HepG2 (cell line): ENCODE measurements at regions not wholly inside any gene's neighbourhood (a gene's known extent, or its start where the extent isn't known, plus 50 kb on each side); places are given as distances from the start of the nearest gene placed in this dataset.

Experiments used
- BRCA1 ChIP-seq: sonication (generic); formaldehyde crosslinking; IDR thresholded peaks from 2 replicates; pipeline ENCODE4 v1.4.0; 2020; ENCODE audit warnings: missing genetic modification reagents
- EZH2 ChIP-seq: conservative IDR thresholded peaks from 2 replicates; pipeline ENCODE4 v1.6.1; 2012; ENCODE audit warnings: mild to moderate bottlenecking, low read depth, low read length, moderate library complexity
- FOXP4 ChIP-seq: sonication (generic); formaldehyde crosslinking; IDR thresholded peaks from 2 replicates; pipeline ENCODE4 v1.4.0; 2020; ENCODE audit warnings: missing genetic modification reagents
- KMT2A ChIP-seq: sonication (generic); formaldehyde crosslinking; IDR thresholded peaks from 2 replicates; pipeline ENCODE4 v1.4.0; 2020; ENCODE audit warnings: missing genetic modification reagents
- NRL ChIP-seq: sonication (generic); formaldehyde crosslinking; IDR thresholded peaks from 2 replicates; pipeline ENCODE4 v1.5.0; 2020; ENCODE audit warnings: missing genetic modification reagents, mild to moderate bottlenecking, moderate library complexity, borderline replicate concordance
- SMAD1 ChIP-seq: sonication (generic); formaldehyde crosslinking; IDR thresholded peaks from 2 replicates; pipeline ENCODE4 v1.4.0; 2020; ENCODE audit warnings: missing genetic modification reagents, low read depth, mild to moderate bottlenecking, borderline replicate concordance
- SMC3 ChIP-seq: IDR thresholded peaks from 2 replicates; pipeline ENCODE4 v1.6.1; 2011; ENCODE audit warnings: low read length, improper control_type of control experiment
- SP5 ChIP-seq: IDR thresholded peaks from 2 replicates; pipeline ENCODE4 v1.6.1; 2016; ENCODE audit warnings: low read depth, borderline replicate concordance
- TEAD3 ChIP-seq: optimal IDR thresholded peaks from 2 replicates; pipeline ENCODE3; 2016; ENCODE audit warnings: borderline replicate concordance
- TFAP4 ChIP-seq: sonication (generic); IDR thresholded peaks from 2 replicates; pipeline ENCODE4 v1.6.1; 2016; ENCODE audit warnings: low read depth, borderline replicate concordance
- YY1 ChIP-seq: IDR thresholded peaks from 2 replicates; pipeline ENCODE4 v1.6.1; 2011; ENCODE audit warnings: low read length, low read depth, moderate library complexity, mild to moderate bottlenecking; ENCODE audit not compliant: insufficient read depth, insufficient replicate concordance
- ZC3H4 ChIP-seq: sonication (generic); formaldehyde crosslinking; IDR thresholded peaks from 2 replicates; pipeline ENCODE4 v1.4.0; 2020; ENCODE audit warnings: missing genetic modification reagents, borderline replicate concordance
- ZNF556 ChIP-seq: sonication (generic); formaldehyde crosslinking; IDR thresholded peaks from 2 replicates; pipeline ENCODE4 v1.4.0; 2020; ENCODE audit warnings: mild to moderate bottlenecking, missing genetic modification reagents, borderline replicate concordance
- TF ChIP-seq, protein P1 (sequence below): IDR thresholded peaks from 2 replicates; pipeline ENCODE4 v1.6.1; 2016; ENCODE audit warnings: missing biosample characterization, missing genetic modification reagents, low read depth
- TF ChIP-seq, protein P2 (sequence below): sonication (generic); formaldehyde crosslinking; IDR thresholded peaks from 2 replicates; pipeline ENCODE4 v1.8.1; 2023; ENCODE audit warnings: mild to moderate bottlenecking, missing genetic modification reagents
- TF ChIP-seq, protein P3 (sequence below): IDR thresholded peaks from 2 replicates; pipeline ENCODE4 v1.6.1; 2016
- TF ChIP-seq, protein P4 (sequence below): sonication (generic); formaldehyde crosslinking; IDR thresholded peaks from 2 replicates; pipeline ENCODE4 v1.4.0; 2020; ENCODE audit warnings: missing genetic modification reagents, borderline replicate concordance
- TF ChIP-seq, protein P5 (sequence below): sonication (generic); formaldehyde crosslinking; IDR thresholded peaks from 2 replicates; pipeline ENCODE4 v1.8.1; 2023; ENCODE audit warnings: mild to moderate bottlenecking, inconsistent platforms, moderate library complexity, missing genetic modification reagents, borderline replicate concordance

DNA sequence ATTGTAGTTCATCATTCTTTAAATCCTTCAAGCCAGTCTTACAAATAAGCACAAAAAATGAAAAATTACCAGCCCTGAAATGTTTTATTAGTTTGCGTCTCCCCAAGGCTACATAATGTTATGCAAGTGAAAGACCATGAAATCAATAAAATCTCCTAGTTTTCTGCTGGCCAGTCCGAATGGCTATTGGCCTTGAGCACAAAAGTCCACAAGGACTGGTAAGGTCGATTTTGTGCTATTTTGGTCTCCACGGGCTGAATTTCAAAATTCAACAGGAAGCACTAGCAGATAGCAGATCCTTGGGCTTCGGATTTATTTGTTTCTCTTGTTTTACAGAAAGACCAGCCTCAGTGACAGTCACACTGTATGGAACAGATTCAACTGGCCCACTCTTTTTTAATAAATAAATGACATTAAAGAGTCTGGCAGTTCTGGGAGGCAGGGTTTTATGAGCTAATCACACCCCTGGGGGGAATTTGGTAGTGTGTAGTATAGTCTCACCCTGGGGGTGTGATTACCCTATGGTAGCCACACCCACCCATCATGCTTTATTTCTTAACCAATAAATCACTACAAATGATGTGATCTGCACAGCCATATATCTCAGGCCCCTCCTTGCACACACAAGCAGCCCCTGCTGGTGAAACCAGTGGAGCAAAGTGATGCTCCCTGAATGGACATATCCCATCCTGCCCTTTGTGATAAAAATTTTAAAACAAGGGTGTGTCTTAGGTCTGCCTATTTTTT is 51.1 kb upstream of the TMEM33 start (continued):
- TF ChIP-seq, protein P1, sequence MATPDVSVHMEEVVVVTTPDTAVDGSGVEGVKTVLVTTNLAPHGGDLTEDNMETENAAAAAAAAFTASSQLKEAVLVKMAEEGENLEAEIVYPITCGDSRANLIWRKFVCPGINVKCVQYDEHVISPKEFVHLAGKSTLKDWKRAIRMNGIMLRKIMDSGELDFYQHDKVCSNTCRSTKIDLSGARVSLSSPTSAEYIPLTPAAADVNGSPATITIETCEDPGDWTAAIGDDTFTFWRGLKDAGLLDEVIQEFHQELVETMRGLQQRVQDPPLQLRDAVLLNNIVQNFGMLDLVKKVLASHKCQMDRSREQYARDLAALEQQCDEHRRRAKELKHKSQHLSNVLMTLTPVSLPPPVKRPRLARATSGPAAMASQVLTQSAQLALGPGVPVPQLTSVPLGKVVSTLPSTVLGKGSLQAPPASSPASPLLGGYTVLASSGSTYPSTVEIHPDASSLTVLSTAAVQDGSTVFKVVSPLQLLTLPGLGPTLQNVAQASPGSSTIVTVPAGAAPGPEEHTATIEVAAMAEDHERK (CRISPR knock-in tag), result no peak
- TF ChIP-seq BRCA1 (CRISPR knock-in tag) (no peak), TFAP4 (no peak), TEAD3 (CRISPR knock-in tag) (no peak), ZC3H4 (CRISPR knock-in tag) (no peak), SP5 (CRISPR knock-in tag) (no peak), NRL (CRISPR knock-in tag) (no peak), KMT2A (no peak), YY1 (no peak), SMAD1 (no peak), EZH2 (no peak), SMC3 (no peak), FOXP4 (CRISPR knock-in tag) (no peak), ZNF556 (CRISPR knock-in tag) (no peak)
- TF ChIP-seq, protein P2, sequence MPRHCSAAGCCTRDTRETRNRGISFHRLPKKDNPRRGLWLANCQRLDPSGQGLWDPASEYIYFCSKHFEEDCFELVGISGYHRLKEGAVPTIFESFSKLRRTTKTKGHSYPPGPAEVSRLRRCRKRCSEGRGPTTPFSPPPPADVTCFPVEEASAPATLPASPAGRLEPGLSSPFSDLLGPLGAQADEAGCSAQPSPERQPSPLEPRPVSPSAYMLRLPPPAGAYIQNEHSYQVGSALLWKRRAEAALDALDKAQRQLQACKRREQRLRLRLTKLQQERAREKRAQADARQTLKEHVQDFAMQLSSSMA (CRISPR knock-in tag), result no peak
- TF ChIP-seq, protein P3, sequence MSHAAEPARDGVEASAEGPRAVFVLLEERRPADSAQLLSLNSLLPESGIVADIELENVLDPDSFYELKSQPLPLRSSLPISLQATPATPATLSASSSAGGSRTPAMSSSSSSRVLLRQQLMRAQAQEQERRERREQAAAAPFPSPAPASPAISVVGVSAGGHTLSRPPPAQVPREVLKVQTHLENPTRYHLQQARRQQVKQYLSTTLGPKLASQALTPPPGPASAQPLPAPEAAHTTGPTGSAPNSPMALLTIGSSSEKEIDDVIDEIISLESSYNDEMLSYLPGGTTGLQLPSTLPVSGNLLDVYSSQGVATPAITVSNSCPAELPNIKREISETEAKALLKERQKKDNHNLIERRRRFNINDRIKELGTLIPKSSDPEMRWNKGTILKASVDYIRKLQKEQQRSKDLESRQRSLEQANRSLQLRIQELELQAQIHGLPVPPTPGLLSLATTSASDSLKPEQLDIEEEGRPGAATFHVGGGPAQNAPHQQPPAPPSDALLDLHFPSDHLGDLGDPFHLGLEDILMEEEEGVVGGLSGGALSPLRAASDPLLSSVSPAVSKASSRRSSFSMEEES (CRISPR knock-in tag), result no peak
- TF ChIP-seq, protein P4, sequence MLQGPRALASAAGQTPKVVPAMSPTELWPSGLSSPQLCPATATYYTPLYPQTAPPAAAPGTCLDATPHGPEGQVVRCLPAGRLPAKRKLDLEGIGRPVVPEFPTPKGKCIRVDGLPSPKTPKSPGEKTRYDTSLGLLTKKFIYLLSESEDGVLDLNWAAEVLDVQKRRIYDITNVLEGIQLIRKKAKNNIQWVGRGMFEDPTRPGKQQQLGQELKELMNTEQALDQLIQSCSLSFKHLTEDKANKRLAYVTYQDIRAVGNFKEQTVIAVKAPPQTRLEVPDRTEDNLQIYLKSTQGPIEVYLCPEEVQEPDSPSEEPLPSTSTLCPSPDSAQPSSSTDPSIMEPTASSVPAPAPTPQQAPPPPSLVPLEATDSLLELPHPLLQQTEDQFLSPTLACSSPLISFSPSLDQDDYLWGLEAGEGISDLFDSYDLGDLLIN (CRISPR knock-in tag), result no peak
- TF ChIP-seq, protein P5, sequence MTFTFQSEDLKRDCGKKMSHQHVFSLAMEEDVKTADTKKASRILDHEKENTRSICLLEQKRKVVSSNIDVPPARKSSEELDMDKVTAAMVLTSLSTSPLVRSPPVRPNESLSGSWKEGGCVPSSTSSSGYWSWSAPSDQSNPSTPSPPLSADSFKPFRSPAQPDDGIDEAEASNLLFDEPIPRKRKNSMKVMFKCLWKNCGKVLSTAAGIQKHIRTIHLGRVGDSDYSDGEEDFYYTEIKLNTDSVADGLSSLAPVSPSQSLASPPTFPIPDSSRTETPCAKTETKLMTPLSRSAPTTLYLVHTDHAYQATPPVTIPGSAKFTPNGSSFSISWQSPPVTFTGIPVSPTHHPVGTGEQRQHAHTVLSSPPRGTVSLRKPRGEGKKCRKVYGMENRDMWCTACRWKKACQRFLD (CRISPR knock-in tag), result no peak
